ENCODE measurements at regions not wholly inside any gene's neighbourhood (a gene's known extent, or its start where the extent isn't known, plus 50 kb on each side); places are given as distances from the start of the nearest gene placed in this dataset.

DNA sequence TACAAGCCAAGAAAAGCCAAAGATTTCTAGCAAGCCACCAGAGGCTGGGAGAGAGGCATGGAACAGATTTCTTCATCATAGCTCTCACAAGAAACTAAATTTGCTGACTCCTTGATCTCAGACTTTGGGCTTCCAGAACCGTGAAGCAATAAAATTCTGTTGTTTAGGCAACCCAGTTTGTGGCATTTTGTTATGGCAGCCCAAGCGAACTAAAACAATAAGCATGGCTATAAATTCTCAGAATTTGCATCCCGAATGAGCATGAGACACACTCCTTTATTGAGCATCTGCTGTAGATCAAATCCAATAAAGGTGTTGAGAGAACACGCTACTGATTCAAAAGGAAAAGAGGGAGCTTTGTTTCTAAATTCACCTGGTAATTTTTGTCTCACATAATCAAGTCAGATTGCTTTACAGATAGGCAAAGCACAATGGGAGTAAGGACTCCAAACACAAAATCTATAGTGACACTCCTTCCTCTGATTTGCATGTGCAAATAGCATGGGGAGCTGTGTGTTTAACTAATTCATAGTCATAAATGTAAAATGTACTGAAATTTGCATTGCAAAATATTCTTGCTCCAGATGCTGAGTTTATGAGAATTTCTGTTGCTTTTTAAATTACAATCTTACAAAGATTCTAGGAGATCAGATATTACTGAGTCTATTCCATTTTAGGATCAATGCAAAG is 308.7 kb downstream of the MED10 start:
- TF ChIP-seq, protein P1, sequence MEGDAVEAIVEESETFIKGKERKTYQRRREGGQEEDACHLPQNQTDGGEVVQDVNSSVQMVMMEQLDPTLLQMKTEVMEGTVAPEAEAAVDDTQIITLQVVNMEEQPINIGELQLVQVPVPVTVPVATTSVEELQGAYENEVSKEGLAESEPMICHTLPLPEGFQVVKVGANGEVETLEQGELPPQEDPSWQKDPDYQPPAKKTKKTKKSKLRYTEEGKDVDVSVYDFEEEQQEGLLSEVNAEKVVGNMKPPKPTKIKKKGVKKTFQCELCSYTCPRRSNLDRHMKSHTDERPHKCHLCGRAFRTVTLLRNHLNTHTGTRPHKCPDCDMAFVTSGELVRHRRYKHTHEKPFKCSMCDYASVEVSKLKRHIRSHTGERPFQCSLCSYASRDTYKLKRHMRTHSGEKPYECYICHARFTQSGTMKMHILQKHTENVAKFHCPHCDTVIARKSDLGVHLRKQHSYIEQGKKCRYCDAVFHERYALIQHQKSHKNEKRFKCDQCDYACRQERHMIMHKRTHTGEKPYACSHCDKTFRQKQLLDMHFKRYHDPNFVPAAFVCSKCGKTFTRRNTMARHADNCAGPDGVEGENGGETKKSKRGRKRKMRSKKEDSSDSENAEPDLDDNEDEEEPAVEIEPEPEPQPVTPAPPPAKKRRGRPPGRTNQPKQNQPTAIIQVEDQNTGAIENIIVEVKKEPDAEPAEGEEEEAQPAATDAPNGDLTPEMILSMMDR (IDR thresholded peaks at IDR 0.05; ENCODE audit: extremely low read depth in 1 of 2, insufficient read depth in 1 of 2, low read depth in 1 of 2, low read length in 2 of 2) = no peak
- TF ChIP-seq POLR2AphosphoS5 (IDR thresholded peaks at IDR 0.05; ENCODE audit: insufficient read depth, low read depth, low read length) (no peak), POLR2A (IDR thresholded peaks at IDR 0.05; ENCODE audit: low read depth, low read length) (no peak), EZH2 (IDR thresholded peaks at IDR 0.05; ENCODE audit: borderline replicate concordance, low read depth, low read length, severe bottlenecking) (no peak), FOS (IDR thresholded peaks at IDR 0.05; ENCODE audit: borderline replicate concordance, insufficient read depth, low read length) (no peak), MYC (IDR thresholded peaks at IDR 0.05; ENCODE audit: low read depth, low read length) (no peak)
- TF ChIP-seq, protein P2, sequence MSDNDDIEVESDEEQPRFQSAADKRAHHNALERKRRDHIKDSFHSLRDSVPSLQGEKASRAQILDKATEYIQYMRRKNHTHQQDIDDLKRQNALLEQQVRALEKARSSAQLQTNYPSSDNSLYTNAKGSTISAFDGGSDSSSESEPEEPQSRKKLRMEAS (IDR thresholded peaks at IDR 0.05; ENCODE audit: insufficient read depth, insufficient read length) = no peak
